HepG2 (cell line): ENCODE measurements at regions not wholly inside any gene's neighbourhood (a gene's known extent, or its start where the extent isn't known, plus 50 kb on each side); places are given as distances from the start of the nearest gene placed in this dataset.

ENCODE experiments used
- ATAC-seq: fragments of 200-7000 bp; cut with Tn5 transposase; 3 replicates; pipeline ENCODE4 v1.9.1; 2020; ENCODE audit warnings: mild to moderate bottlenecking, moderate library complexity
- BruUV-seq: library from RNA; stranded (reverse); fragments of 400-500 nt; replicated peaks from 2 replicates; lab custom pipeline; 2021; lab: Mats Ljungman, UMichigan
- CTCF ChIA-PET: fragments of 300-600 bp; formaldehyde crosslinking; extraction: SDS; loops from one replicate; lab custom pipeline; 2021; ENCODE audit warnings: low total read pairs, inconsistent platforms, low intra/inter-chr PET ratio; lab: Yijun Ruan, JAX
- POLR2A ChIA-PET: fragments of 350-600 bp; sonication (Branson Sonifier 250); formaldehyde crosslinking; loops from one replicate; lab custom pipeline; 2020; ENCODE audit warnings: antibody characterized with exemption, inconsistent platforms; lab: Yijun Ruan, JAX
- DNase-seq: peaks from one replicate; pipeline ENCODE4 v3.0.0-alpha.2; 2015; ENCODE audit warnings: low spot score
- FAIRE-seq: peaks from 3 replicates; lab custom pipeline; 2011; peaks lifted over from hg19 to GRCh38; lab: Jason Lieb, UNC
- H2AFZ ChIP-seq: one replicate; pipeline ENCODE4 v1.6.1; 2011; ENCODE audit warnings: low read length, inconsistent platforms
- H3K27ac ChIP-seq: fragments of 300-600 bp; 3 replicates; pipeline ENCODE4 v1.8.0; 2011; ENCODE audit warnings: mixed run types, mild to moderate bottlenecking, mixed read lengths, low read length, inconsistent platforms; ENCODE audit not compliant: insufficient read depth; ENCODE audit errors: extremely low read length
- H3K27me3 ChIP-seq, 2 experiments: fragments of 200-600 bp in 1 of 2; 2 replicates in 1 of 2; 3 replicates in 1 of 2; pipeline versions ENCODE4 v1.6.0 to v1.8.0; 2011; ENCODE audit warnings: low read length in 2 of 2, mild to moderate bottlenecking in 2 of 2, moderate library complexity in 2 of 2, inconsistent platforms in 1 of 2; ENCODE audit not compliant: insufficient read depth in 2 of 2, control insufficient read depth in 1 of 2
- H3K36me3 ChIP-seq, 2 experiments: fragments of 200-600 bp in 1 of 2; replicated peaks in 1 of 2; 2 replicates in 1 of 2; 3 replicates in 1 of 2; pipeline versions ENCODE4 v1.5.1 to v1.8.0; 2011; ENCODE audit warnings: low read length in 2 of 2, inconsistent platforms in 1 of 2; ENCODE audit not compliant: insufficient read depth in 2 of 2, control insufficient read depth in 1 of 2
- H3K4me1 ChIP-seq: 2 replicates; pipeline ENCODE4 v1.5.1; 2012; ENCODE audit warnings: low read length, inconsistent platforms; ENCODE audit not compliant: insufficient read depth
- H3K4me2 ChIP-seq: 2 replicates; pipeline ENCODE4 v1.6.0; 2011; ENCODE audit warnings: low read depth, low read length, inconsistent platforms
- H3K4me3 ChIP-seq, 3 experiments: fragments of 200-600 bp in 1 of 3; sonication (generic), shearing (Covaris generic) in 1 of 3; replicated peaks in 1 of 3; 2 replicates each; pipeline ENCODE4 v1.5.1; 2011 to 2016; ENCODE audit warnings: low read length in 3 of 3, inconsistent platforms in 2 of 3, low read depth in 2 of 3, mild to moderate bottlenecking in 2 of 3, control low read depth in 1 of 3, mixed read lengths in 1 of 3; ENCODE audit not compliant: insufficient read depth in 1 of 3
- H3K79me2 ChIP-seq: one replicate; pipeline ENCODE4 v1.6.1; 2011; ENCODE audit warnings: low read length, inconsistent platforms; ENCODE audit not compliant: insufficient read depth
- H3K9ac ChIP-seq: 2 replicates; pipeline ENCODE4 v1.6.0; 2011; ENCODE audit warnings: mild to moderate bottlenecking, low read depth, low read length, inconsistent platforms; ENCODE audit not compliant: insufficient read depth
- H3K9me3 ChIP-seq: 2 replicates; pipeline ENCODE4 v1.5.1; 2012; ENCODE audit warnings: mild to moderate bottlenecking, low read length
- H4K20me1 ChIP-seq: 2 replicates; pipeline ENCODE4 v1.6.0; 2011; ENCODE audit warnings: inconsistent platforms, mild to moderate bottlenecking, low read length, moderate library complexity; ENCODE audit not compliant: insufficient read depth
- HOXA9 ChIP-seq: sonication (generic); formaldehyde crosslinking; IDR thresholded peaks from 2 replicates; pipeline ENCODE4 v1.8.1; 2022; ENCODE audit warnings: missing genetic modification reagents, mild to moderate bottlenecking, moderate library complexity, borderline replicate concordance
- MTF2 ChIP-seq: sonication (generic); formaldehyde crosslinking; IDR thresholded peaks from 2 replicates; pipeline ENCODE4 v1.5.0; 2020; ENCODE audit warnings: missing genetic modification reagents, borderline replicate concordance
- NR3C1 ChIP-seq: sonication (generic); formaldehyde crosslinking; IDR thresholded peaks from 2 replicates; pipeline ENCODE4 v1.4.0; 2020; ENCODE audit warnings: missing genetic modification reagents
- PAF1 ChIP-seq: IDR thresholded peaks from 2 replicates; pipeline ENCODE4 v1.6.1; 2016; ENCODE audit warnings: missing genetic modification reagents, missing compliant biosample characterization
- REPIN1 ChIP-seq: sonication (generic); formaldehyde crosslinking; IDR thresholded peaks from 2 replicates; pipeline ENCODE4 v1.8.0; 2022; ENCODE audit warnings: missing genetic modification reagents, low read depth, mild to moderate bottlenecking, borderline replicate concordance
- SMAD3 ChIP-seq: sonication (generic); formaldehyde crosslinking; IDR thresholded peaks from 2 replicates; pipeline ENCODE4 v1.4.0; 2020; ENCODE audit warnings: missing genetic modification reagents
- SOX13 ChIP-seq, 3 experiments: fragments of 450-650 bp in 1 of 3; sonication (generic) in 1 of 3; formaldehyde crosslinking in 1 of 3; IDR thresholded peaks in 2 of 3; conservative IDR thresholded peaks in 1 of 3; 2 replicates each; pipeline versions ENCODE4 v1.5.0 to v1.6.1; 2016 to 2020; ENCODE audit warnings: antibody characterized with exemption in 1 of 3, mild to moderate bottlenecking in 1 of 3, missing compliant biosample characterization in 1 of 3, missing genetic modification reagents in 1 of 3, moderate library complexity in 1 of 3
- UBTF ChIP-seq: sonication (generic); formaldehyde crosslinking; IDR thresholded peaks from 2 replicates; pipeline ENCODE4 v1.4.0; 2020; ENCODE audit warnings: mild to moderate bottlenecking, missing genetic modification reagents
- ZBTB42 ChIP-seq: sonication (generic); formaldehyde crosslinking; IDR thresholded peaks from 2 replicates; pipeline ENCODE4 v1.5.0; 2020; ENCODE audit warnings: mild to moderate bottlenecking, missing genetic modification reagents
- ZBTB43 ChIP-seq: sonication (generic); formaldehyde crosslinking; conservative IDR thresholded peaks from 2 replicates; pipeline ENCODE4 v1.4.0; 2020; ENCODE audit warnings: missing genetic modification reagents
- ZFP1 ChIP-seq: IDR thresholded peaks from 2 replicates; pipeline ENCODE4 v1.6.1; 2016
- ZKSCAN8 ChIP-seq: IDR thresholded peaks from 2 replicates; pipeline ENCODE4 v1.6.1; 2016; ENCODE audit warnings: borderline replicate concordance, missing genetic modification reagents, missing compliant biosample characterization
- ZMAT5 ChIP-seq: sonication (generic); formaldehyde crosslinking; IDR thresholded peaks from 2 replicates; pipeline ENCODE4 v1.5.0; 2020; ENCODE audit warnings: mild to moderate bottlenecking, low read depth, missing genetic modification reagents, borderline replicate concordance
- ZNF256 ChIP-seq: sonication (generic); formaldehyde crosslinking; conservative IDR thresholded peaks from 2 replicates; pipeline ENCODE4 v1.4.0; 2020; ENCODE audit warnings: missing genetic modification reagents
- ZNF354B ChIP-seq: sonication (generic); formaldehyde crosslinking; IDR thresholded peaks from 2 replicates; pipeline ENCODE4 v1.8.0; 2022; ENCODE audit warnings: mild to moderate bottlenecking, missing genetic modification reagents
- ZNF563 ChIP-seq: sonication (generic); formaldehyde crosslinking; IDR thresholded peaks from 2 replicates; pipeline ENCODE4 v1.8.0; 2022; ENCODE audit warnings: mild to moderate bottlenecking, moderate library complexity, missing genetic modification reagents
- ZNF614 ChIP-seq: IDR thresholded peaks from 2 replicates; pipeline ENCODE4 v1.6.1; 2018; ENCODE audit warnings: missing biosample characterization, missing genetic modification reagents, inconsistent platforms, borderline replicate concordance
- ZNF776 ChIP-seq: sonication (generic); formaldehyde crosslinking; IDR thresholded peaks from 2 replicates; pipeline ENCODE4 v1.4.0; 2020; ENCODE audit warnings: mild to moderate bottlenecking, missing genetic modification reagents
- ZNF839 ChIP-seq: sonication (generic); formaldehyde crosslinking; IDR thresholded peaks from 2 replicates; pipeline ENCODE4 v1.4.0; 2020; ENCODE audit warnings: missing genetic modification reagents, mild to moderate bottlenecking, borderline replicate concordance
- ZSCAN21 ChIP-seq: sonication (generic); formaldehyde crosslinking; IDR thresholded peaks from 2 replicates; pipeline ENCODE4 v1.8.0; 2022; ENCODE audit warnings: mild to moderate bottlenecking, missing genetic modification reagents, moderate library complexity, borderline replicate concordance
- WGBS: methylation state at CpG from one replicate; pipeline ENCODE4 v1.1.6; 2017; ENCODE audit warnings: low lambda C conversion rate; 5-methylcytosine and 5-hydroxymethylcytosine counted together
- in situ Hi-C: cut with HindIII; loops from 2 replicates; pipeline ENCODE4 v1.10.0; 2017; ENCODE audit warnings: low pct_unique_long_range_greater_than_20kb; ENCODE audit not compliant: extremely low pct_ligation_motif_present
- intact Hi-C: fragments of 100-400 bp; cut with micrococcal nuclease; formaldehyde crosslinking; loops from one replicate; pipeline ENCODE4 v1.10.0; 2022; ENCODE audit not compliant: unreplicated experiment

- no peak for FAIRE-seq
- H3K36me3 ChIP-seq = no peaks in the 10 kb centered on the region
- no TSS peak for BruUV-seq
- H3K9ac ChIP-seq = no peak overlapping the region
- intact Hi-C loops = no loop called here
- H3K79me2 ChIP-seq = no peaks in the 10 kb centered on the region
- TF ChIP-seq ZNF563 (no peak), ZNF614 (no peak), NR3C1 (no peak), ZNF354B (CRISPR knock-in tag) (no peak), ZMAT5 (no peak), ZNF776 (CRISPR knock-in tag) (no peak), PAF1 (CRISPR knock-in tag) (no peak), UBTF (CRISPR knock-in tag) (no peak), SMAD3 (CRISPR knock-in tag) (no peak), MTF2 (no peak), HOXA9 (CRISPR knock-in tag) (no peak), ZSCAN21 (CRISPR knock-in tag) (no peak), SOX13 (IDR thresholded peaks at IDR 0.05) (no peak), SOX13 (CRISPR knock-in tag; conservative IDR thresholded peaks at IDR 0.05 in 1 of 2, IDR thresholded peaks at IDR 0.05 in 1 of 2) (no peak), ZNF839 (CRISPR knock-in tag) (no peak), ZNF256 (CRISPR knock-in tag) (no peak), ZBTB43 (CRISPR knock-in tag) (no peak), ZFP1 (CRISPR knock-in tag) (no peak), ZKSCAN8 (no peak), REPIN1 (no peak), ZBTB42 (CRISPR knock-in tag) (no peak)
- TF ChIP-seq, all 625 proteins: peak for 0
- H3K27me3 ChIP-seq = peaks cover 0 to 11% of the 10 kb centered on the region in 2 experiments; a peak in 1 of 5 replicates
- no peak overlapping the region for H3K4me3 ChIP-seq
- no peak for ATAC-seq
- no peaks in the 10 kb centered on the region for H3K9me3 ChIP-seq
- DNase-seq = no peak
- ChIA-PET CTCF (no interaction called here), POLR2A (no interaction called here)
- no peaks in the 10 kb centered on the region for H3K4me1 ChIP-seq
- no peak overlapping the region for H3K4me2 ChIP-seq
- H3K27ac ChIP-seq = no peak overlapping the region
- 14% methylated on average over 5 of the region's 5 CpGs for WGBS
- no peaks in the 10 kb centered on the region for H4K20me1 ChIP-seq
- H2AFZ ChIP-seq = no peak overlapping the region
- in situ Hi-C loops = no loop called here
Measured at GRCh38 chr11:32500001-32500400, 64.7 kb upstream of the WT1 start.
